ENCODE measurements at regions not wholly inside any gene's neighbourhood (a gene's known extent, or its start where the extent isn't known, plus 50 kb on each side); places are given as distances from the start of the nearest gene placed in this dataset.
"Not testable (repeated sequence)": the region's sequence is repeated elsewhere in the genome, so short reads cannot be mapped to it uniquely, and the experiment has no call there.

DNA sequence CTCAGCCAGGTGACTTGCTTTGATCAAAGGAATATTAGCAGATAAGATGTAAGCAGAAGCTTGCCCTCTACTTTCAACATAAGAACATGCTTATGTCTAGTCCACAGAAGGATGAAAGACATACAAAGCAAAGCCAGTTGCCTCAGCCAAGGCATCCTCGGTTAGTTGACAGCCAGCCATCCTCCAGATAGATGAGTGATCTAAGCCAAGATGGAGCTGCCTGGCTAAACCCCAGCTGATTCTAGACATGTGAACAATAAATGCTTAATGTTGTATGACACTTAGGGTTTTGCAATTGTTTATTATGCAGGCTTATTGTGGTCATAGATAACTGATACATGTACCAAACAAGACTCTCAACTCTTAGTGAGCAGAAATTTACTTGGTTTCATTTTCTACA, 157.6 kb upstream of the TMTC2 start:
- DNase-seq (ENCODE audit: low read depth): no peak

DNA sequence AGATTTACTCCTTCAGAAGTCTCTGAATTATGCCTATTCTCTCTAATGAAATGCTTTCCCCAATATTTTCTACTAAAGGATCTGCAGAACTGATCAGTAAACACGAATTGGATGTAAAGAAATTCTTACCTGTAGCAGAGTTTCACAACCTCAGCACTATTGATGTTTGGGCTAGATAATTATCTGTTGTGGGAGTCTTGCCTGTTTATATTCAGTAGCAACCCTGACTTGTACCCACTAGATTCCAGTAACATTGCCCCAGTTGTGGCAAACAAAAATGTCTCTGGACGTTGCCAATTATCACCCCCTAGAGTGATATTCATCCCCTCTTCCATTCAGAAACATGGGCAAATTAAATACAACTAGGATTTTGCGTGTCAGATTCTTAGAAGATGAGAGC, 156.8 kb upstream of the TMTC2 start:
- no peak for DNase-seq (ENCODE audit: low read depth)

DNA sequence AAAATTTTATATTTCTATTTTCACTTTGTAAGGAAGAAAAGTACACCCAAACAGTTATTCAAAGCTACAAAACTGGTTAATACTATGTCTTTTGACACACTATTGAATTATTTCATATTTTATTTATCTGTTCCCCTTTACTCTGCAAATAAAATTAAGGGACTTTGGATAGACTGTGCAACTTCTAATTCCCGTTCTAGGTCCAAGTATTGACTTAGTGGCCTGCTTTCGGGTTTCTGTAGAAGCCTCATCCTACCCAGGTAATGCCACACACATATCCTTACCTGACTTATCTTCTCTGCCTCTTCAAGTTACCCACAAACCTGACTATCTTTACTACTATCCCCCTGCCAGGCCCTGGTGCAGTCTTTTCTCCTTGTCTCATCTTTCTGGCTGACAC, 156.3 kb upstream of the TMTC2 start:
- DNase-seq (ENCODE audit: low read depth): no peak

DNA sequence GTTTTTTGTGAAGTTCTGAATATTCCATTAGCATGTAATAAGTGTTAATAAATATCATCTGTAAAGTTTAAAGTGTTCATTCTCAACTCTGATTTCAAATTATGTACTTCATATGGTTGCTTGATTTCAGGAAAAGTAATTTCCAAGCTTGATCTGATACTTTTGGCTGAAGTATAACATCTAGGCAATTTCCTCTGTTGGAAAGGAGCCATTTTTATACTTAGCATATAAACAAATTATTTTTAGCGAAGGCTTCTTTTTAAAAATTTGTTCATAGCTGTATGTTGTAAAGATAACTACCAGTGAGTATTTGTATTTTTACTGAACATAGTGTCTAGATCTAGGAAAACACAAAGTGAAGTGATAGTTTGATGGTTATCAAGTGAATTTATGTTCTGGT, 153.4 kb upstream of the TMTC2 start:
- DNase-seq (ENCODE audit: low read depth): no peak

DNA sequence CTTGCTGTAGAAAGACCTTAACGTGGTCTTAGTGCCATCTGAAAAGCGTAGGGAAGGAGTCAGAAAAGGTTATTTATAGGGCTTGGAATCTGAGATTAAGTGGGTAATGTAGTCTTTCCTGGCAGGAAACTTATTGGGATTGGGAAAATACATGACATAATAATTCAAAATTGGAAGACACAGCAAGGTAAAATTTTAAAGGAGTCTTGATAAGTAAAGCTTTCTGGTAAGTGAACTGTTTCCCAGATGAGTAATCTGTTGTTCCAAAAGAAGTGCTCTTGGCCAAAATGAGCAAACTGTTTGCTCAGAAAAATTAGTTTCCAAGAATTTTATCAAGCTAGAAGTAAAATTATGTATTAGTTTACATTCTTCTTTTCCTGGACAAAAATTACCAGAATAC, 149.3 kb upstream of the TMTC2 start:
- DNase-seq (ENCODE audit: low read depth): no peak

DNA sequence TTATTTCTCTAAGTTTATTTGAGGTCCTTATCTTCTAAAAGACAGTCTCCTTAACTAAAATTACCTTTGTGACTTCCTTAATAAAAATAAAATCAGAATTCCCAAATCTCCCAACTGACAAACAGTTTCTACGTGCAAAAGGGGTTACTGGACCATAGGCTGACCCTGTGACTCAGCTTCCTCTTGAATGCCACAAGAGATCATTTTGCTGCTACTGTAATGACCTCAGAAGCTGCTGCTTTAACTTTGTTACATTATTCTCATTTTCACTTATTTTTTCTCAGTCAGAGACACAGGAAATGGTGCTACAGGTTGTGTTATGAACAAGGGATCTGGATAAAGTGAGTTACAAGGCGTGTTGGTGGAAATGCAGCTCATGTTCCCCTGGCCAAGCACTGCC, 132.2 kb upstream of the TMTC2 start:
- DNase-seq (ENCODE audit: low read depth): peak; percentile 7

DNA sequence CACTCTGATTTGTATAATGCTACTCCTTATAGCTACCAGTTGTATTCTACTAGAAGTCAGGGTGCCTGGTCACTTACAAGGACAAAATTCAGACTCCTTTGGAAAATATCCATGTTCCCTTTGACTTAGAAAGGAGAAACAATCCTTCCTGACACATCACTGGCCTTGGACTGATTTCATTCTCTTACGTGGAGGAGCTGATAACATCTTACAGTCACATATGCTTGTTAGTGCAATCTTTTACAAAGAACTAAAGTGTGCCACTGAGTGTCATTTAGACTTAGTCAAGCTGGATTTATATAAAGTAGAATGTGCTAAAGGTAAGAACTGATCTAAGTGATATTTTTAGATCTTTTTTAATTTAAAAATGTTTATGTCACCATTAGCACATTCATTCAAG, 131.0 kb upstream of the TMTC2 start:
- no peak for DNase-seq (ENCODE audit: low read depth)

DNA sequence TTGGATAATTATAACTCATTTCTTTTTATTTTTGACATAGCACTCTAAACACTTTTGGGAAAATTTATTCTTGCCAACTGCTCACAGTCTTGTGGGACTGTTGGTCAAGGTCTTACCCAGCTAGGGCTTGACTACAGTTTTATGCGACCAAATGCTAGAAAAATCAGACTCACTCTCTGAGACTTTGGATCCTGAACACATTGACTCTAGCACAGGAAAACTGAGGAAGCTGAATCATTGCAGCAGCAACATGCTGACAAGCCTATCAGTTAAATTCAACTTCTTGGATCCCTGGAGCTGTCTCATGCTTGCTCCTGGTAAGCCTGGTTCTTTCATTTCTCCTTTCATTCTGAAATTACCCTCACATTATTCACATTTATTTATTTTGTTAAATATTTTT, 120.7 kb upstream of the TMTC2 start:
- no peak for DNase-seq (ENCODE audit: low read depth)

DNA sequence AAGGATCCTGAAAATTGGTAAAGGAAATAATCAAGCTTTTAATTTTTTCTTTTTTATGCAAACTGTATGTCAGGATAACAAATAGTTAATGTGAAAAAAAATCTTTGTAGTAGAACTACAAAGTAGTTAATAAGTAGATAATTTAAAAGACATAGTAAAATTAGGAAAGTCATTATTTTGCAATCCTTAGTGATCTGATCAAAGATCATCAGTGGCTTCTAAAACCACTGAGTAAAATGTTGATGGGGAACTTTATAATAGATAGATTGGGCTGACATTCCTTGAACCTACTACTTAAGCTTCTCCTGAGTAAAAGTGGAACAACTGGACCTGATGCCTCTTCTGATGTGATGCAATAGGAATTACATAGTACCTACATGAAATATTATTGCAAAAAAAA, 119.0 kb upstream of the TMTC2 start:
- no peak for DNase-seq (ENCODE audit: low read depth)

DNA sequence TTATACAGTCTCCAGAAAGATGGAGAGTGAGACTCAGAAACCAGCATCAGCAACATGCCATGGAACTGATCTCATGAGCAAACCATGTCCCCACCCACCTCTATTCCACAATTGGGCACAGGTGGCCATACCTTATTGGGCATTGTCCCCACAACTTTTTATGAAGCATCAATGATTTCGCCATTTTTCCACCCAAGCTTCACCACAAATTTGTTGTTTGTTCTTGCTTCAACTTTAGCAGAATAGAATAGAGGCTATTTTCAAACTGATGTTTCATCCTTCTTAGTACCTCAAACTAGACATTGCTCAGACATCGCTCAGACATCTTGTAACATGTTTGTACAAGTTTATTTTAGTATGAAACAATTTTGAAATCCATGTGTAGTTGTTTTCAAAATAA, 112.5 kb upstream of the TMTC2 start:
- DNase-seq (ENCODE audit: low read depth): no peak

DNA sequence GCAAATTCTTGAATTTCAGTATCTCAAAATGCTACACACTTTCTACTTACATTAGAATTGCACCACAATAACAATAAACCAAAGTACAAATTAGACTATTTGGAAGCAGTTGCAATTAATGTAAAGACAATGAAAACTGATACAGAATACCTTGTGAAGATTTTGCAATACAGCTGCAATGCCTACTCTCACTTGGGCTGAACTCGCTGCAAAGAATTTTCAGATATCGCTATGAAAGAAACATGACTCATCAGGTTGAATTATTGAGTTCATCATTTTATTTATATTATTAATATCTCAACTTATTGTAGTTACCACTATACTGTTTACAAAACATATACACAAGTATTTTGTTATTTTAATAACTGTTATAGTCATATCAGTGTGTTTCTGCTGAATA, 108.0 kb upstream of the TMTC2 start:
- DNase-seq (ENCODE audit: low read depth): no peak

DNA sequence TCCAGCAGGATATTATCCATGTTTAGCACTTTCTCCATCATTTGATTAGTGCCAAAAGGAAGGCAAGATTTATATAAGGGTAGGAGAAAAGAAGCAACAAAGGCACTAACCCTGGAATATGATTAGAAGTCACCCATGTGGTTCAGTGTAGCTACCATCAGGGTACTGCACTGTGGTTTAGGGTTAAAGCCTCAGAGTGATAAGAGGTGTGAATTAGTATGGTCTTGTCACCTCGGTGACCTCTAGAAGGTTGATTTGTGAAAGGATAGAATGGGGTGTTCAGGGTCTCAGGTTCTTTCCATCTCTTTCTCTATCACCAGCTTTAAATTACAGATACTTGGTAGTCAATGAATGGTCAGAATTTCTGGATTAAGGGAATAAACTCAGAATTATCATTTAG, 103.0 kb upstream of the TMTC2 start:
- no peak for DNase-seq (ENCODE audit: low read depth)

DNA sequence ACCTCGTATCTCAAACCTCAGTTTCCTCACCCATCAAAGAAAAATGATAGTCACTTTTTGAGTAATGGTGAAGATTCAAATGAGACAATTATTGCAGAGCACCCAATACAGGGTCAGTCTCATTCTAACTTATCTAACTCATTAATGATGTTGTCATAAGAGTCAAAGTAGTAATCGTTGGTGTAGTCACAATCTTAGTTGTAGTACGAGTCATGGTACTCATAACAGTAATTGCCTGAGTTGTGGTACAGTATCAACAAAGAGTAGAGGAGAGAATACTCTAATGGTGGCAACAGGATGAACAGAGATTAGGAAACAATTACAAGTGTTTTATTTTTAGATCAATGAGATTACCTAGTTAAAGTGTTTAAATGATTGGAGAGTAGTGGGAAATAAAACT, 93.6 kb upstream of the TMTC2 start:
- no peak for DNase-seq (ENCODE audit: low read depth)

DNA sequence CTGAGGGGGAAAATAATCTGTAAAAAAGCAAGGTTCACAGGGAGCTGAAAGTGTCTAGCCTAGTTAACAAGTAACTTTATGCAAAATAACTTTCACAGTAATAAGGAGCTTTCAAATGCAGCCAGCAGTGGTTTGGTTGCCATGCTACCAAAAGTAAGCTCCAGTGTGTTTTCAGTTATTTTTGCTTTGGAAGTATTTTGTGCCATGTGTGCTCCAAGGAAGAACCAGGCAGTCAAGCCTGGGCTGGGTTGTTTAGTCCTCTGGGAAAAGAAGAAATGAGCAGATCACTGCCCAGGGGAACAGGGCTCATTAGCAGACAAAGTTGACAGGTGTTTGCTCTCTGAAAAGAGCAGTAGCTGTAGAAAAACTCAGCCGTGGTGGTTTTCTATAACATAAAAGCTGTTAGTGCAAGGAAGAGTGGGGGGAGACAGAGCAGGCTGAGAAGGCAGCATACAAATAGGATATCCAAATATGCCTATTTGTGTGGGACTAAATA, 92.8 kb upstream of the TMTC2 start:
- DNase-seq (ENCODE audit: low read depth): no peak

DNA sequence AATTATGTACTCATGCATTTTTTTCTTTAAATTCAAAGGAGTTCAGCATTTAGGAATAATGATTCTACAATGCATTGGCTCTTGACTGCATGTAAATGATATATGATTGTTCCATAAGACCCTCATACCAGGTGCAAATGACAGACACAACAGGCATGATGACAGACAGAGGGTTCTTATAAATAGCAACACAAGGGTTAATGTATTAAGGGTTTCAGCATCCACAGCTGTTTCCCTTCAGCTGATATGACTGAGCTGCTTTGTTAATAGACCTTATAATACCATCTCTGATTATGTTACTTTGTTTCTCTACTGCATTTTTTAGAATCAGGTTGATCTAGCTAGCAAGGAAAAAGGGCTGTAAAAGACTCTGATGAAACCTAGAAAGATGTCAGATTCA, 90.8 kb upstream of the TMTC2 start:
- no peak for DNase-seq (ENCODE audit: low read depth)

DNA sequence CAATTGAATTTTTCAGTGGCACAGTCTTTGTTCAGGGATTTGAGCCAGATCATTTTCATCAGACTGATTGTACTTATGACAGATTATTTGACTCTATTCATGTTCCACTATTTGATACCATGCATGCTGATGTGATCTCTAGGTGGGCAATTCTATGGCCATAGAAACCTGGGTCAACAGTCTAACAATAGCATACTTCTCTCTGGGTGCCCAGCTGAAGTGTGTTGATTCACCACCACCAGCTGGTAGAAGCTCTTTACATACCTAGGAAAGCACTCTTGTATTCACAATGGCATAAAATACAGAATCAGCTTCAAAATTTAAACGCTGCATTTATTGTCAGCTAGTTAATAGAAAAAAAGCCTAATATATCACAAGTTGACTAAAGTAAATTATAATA, 90.2 kb upstream of the TMTC2 start:
- DNase-seq (ENCODE audit: low read depth): no peak

DNA sequence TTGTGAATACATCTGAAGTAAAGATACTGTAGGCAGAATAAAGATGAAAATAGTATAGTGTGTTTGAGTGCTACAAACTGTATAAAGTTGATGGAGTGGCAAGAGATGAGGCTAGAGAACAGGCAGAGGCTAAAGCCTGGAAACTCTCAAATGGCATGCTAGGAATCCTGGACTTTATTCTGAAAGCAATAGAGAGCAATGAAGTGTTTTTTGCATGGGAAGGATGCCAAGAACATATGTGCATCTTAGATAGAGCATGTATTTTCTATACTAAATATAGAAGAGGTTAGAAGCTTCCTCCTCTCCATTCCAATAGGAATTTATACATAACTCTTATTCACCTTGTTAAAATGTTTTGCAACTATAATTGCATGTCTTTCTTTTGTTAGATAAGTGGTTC, 86.3 kb upstream of the TMTC2 start:
- DNase-seq (ENCODE audit: low read depth): no peak

DNA sequence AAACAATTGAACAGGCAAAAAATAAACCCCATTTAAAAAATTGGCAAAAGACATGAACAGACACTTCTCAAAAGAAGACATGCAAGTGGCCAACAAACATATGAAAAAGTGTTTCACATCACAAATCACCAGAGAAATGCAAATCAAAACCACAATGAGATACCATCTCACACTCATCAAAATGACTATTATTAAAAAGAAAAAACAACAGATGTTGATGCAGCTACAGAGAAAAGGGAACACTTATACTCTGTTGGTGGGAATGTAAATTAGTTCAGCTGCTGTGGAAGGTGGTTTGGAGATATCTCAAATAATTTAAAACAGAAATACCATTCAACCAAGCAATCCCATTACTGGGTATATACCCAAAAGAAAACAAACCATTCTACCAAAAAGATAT, 83.1 kb upstream of the TMTC2 start:
- not testable (repeated sequence) for DNase-seq (ENCODE audit: low read depth)

DNA sequence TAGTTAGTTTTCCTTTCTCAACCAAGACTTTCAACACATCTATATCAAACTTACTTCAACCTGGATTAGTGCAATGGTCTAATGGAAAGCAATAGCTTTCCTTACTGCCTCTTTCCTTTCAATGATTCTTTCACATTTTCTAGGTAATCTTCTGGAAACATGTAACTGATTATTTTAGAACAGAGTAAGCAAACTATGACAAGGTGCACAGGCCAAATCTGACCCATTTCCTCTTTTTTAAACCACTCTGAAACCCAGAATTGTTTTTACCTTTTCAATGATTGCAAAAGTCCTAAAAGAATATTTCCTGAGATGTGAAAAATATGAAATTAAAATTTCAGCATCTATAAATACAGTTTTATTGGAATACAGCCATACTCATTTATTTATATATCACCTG, 81.6 kb upstream of the TMTC2 start:
- no peak for DNase-seq (ENCODE audit: low read depth)

DNA sequence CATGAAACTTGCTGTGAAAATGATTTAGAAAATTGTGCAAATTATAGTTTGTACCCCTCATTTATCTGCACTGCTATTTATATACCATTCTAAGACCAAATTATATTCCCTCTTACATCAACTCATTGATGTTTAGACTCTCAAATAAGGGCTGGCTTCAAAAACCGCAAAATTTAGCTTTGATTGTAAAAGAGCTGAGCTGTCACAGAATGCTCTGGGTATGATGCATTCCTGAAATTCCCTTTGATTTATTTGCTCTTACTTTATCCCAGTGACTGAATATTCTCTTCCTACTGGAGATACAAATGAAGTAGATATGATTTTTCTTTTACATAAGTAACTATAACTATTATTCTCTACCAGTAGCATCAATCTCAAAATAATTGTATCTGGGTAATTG, 78.0 kb upstream of the TMTC2 start:
- peak; percentile 31 for DNase-seq (ENCODE audit: low read depth)

DNA sequence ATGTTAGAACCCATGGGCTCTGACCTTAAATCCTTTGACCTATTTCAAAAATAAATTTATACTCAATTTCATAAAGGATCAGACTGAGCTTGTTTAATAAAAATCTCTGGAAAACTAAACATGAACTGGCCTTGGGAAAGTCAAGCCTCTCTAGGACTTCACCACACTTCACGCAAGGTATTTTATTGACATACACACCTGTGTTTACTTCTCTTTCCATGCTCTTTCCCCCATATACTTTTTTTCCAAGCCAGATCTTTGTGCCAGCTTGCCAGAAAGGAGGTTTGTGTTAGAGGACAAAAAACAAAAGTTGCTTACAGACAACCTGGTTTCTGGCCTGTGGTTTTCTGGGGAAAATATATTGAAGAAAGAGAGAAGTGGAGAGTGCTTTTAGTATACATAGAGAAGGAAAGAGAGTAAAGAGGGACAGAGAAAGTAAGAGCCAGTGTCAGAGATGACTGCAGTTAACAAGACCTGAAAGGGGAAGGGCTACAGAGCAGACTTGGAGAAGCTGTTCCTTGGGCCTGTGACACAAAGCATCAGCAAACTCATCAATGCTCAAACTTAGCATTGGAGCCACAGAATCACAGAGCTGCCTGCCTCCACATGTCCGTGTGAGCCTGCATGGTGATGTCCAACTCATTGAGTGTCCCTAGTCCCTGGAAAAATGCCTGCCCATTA, 77.3 kb upstream of the TMTC2 start:
- DNase-seq (ENCODE audit: low read depth): no peak

DNA sequence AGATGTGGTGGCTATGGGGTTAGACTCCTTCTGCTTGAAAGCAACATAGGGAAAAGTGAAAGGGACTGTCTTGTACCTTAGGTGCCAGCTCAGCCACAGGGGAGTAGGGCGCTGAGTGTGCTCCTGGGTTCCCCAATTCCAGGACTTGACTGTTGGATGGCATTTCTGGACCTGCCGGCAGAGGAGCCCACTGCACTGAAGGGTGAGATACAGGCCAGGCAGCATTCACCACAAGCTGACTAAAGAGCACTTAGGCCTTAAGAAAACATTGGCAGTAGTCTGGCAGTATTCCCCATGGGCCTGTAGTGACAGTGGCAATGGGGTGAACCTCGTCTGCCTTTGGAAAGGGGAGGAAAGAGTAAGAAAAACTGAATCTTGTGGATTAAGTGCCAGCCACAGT, 67.1 kb upstream of the TMTC2 start:
- DNase-seq (ENCODE audit: low read depth): no peak

DNA sequence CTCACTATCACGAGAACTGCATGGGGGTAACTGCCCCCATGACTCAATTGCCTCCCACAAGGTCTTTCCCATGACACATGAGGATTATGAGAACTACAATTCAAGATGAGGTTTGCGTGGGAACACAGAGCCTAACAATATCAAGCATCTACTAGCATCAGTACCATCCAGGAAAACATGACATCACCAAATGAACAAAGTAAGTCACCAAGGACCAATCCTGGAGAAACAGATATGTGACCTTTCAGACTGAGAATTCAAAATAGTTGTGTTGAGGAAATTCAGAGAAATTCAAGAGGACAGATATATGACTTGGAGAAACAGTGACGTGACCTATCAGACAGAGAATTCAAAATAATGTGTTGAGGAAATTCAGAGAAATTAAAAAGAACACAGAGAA, 65.8 kb upstream of the TMTC2 start:
- no peak for DNase-seq (ENCODE audit: low read depth)

DNA sequence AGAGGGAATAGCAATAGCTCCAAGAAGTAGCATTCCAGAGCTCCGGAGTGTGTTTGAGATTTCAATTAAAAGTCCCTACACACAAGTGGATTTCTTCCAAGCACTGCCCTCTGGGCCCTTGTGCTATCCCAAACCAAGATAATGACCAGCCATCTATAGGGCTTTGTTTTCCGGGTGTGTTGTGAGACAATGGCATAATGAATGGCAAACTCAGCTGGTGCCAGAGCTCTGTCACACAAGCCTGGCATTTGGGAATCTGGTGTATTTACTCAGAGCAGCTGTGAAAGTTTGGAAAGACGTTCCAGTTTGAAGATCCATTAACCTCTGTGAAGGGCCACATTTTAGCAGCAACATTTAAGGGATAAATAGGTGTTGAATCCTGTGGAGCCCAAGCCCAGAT, 61.2 kb upstream of the TMTC2 start:
- no peak for DNase-seq (ENCODE audit: low read depth)

DNA sequence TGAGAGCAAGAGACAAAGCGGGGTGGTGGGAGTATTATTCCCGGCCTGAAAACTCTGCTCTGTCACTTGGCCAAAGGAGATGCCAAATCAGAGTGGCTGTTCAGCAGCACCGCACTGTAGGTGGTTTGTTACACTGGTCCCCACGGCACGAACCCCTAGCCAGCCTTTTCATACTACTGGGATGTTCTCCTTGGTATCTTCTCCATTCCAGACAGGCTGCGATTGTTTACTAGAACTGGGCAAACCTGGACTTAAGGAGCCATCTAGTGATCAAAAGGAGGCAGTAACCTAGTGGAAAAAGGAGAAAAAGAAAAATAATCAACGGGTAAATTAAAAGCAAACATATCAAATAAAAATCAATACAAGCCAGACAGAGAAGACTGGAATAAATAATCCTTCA, 58.9 kb upstream of the TMTC2 start:
- no peak for DNase-seq (ENCODE audit: low read depth)
